ENCODE measurements at regions not wholly inside any gene's neighbourhood (a gene's known extent, or its start where the extent isn't known, plus 50 kb on each side); places are given as distances from the start of the nearest gene placed in this dataset.

DNA sequence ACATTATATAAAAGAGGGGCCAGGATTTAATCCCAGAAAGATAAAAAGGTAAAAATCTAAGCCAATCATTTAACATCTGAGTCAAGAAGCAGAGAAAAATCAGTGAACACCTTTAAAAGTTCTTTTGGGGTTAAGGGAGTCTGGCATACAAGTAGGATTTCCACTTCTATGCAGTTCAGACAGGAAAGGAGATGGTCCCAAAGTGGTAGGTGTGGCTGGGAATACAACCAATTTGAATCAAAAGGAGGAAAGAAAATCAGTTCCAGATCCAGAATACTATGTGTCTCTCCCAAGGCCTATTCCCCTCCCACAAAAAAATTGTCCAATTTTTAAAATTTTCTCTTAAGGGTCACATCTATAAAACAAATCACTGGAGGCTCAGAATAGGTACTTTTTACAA is 167.4 kb downstream of the PHLDA1 start:
- Histone ChIP-seq H3K4me3 (no peak overlapping the region), H3K27me3 (ENCODE audit: control insufficient read depth in 2 of 2, insufficient read depth in 2 of 2, low read length in 2 of 2) (no peaks in the 10 kb centered on the region), H3K4me2 (ENCODE audit: insufficient read depth, low read length) (no peak overlapping the region), H3K27ac (ENCODE audit: extremely low read depth, low read depth, low read length) (no peak overlapping the region), H3K79me2 (ENCODE audit: control insufficient read depth, insufficient read depth, low read length) (no peaks in the 10 kb centered on the region), H2AFZ (ENCODE audit: low read depth, low read length) (no peak overlapping the region), H3K9me1 (ENCODE audit: control insufficient read depth, insufficient read depth, low read length) (no peaks in the 10 kb centered on the region), H4K20me1 (replicated peaks; ENCODE audit: control insufficient read depth, insufficient read depth, low read length) (no peaks in the 10 kb centered on the region; the same call in 1 of the 2 replicates), H3K36me3 (ENCODE audit: control insufficient read depth, insufficient read depth, low read length) (no peaks in the 10 kb centered on the region), H3K4me1 (replicated peaks in 1 of 2; ENCODE audit: control insufficient read depth in 2 of 2, insufficient read depth in 2 of 2, low read length in 2 of 2) (no peaks in the 10 kb centered on the region), H3K9ac (ENCODE audit: insufficient read depth in 1 of 2, low read depth in 2 of 2, low read length in 2 of 2) (no peak overlapping the region), H3K9me3 (replicated peaks; ENCODE audit: control insufficient read depth, insufficient read depth, low read depth, low read length) (no peaks in the 10 kb centered on the region)
- in situ Hi-C loops (cut with MboI), result no loop called here
- BruUV-seq (replicated peaks), result no TSS peak
- TF ChIP-seq, protein P1, sequence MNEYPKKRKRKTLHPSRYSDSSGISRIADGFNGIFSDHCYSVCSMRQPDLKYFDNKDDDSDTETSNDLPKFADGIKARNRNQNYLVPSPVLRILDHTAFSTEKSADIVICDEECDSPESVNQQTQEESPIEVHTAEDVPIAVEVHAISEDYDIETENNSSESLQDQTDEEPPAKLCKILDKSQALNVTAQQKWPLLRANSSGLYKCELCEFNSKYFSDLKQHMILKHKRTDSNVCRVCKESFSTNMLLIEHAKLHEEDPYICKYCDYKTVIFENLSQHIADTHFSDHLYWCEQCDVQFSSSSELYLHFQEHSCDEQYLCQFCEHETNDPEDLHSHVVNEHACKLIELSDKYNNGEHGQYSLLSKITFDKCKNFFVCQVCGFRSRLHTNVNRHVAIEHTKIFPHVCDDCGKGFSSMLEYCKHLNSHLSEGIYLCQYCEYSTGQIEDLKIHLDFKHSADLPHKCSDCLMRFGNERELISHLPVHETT (CRISPR knock-in tag; conservative IDR thresholded peaks at IDR 0.05 in 1 of 2, IDR thresholded peaks at IDR 0.05 in 1 of 2), result no peak
- TF ChIP-seq OTX1 (CRISPR knock-in tag; IDR thresholded peaks at IDR 0.05), result no peak
- TF ChIP-seq, protein P2, sequence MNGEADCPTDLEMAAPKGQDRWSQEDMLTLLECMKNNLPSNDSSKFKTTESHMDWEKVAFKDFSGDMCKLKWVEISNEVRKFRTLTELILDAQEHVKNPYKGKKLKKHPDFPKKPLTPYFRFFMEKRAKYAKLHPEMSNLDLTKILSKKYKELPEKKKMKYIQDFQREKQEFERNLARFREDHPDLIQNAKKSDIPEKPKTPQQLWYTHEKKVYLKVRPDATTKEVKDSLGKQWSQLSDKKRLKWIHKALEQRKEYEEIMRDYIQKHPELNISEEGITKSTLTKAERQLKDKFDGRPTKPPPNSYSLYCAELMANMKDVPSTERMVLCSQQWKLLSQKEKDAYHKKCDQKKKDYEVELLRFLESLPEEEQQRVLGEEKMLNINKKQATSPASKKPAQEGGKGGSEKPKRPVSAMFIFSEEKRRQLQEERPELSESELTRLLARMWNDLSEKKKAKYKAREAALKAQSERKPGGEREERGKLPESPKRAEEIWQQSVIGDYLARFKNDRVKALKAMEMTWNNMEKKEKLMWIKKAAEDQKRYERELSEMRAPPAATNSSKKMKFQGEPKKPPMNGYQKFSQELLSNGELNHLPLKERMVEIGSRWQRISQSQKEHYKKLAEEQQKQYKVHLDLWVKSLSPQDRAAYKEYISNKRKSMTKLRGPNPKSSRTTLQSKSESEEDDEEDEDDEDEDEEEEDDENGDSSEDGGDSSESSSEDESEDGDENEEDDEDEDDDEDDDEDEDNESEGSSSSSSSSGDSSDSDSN (IDR thresholded peaks at IDR 0.05; ENCODE audit: borderline replicate concordance in 1 of 2, low read depth in 2 of 2, low read length in 2 of 2), result no peak
- TF ChIP-seq MXI1 (IDR thresholded peaks at IDR 0.05; ENCODE audit: low read depth, low read length), result no peak
- TF ChIP-seq SIX5 (IDR thresholded peaks at IDR 0.05; ENCODE audit: borderline replicate concordance in 1 of 2, insufficient read depth in 1 of 2, low read depth in 1 of 2, low read length in 2 of 2), result no peak
- TF ChIP-seq, protein P3, sequence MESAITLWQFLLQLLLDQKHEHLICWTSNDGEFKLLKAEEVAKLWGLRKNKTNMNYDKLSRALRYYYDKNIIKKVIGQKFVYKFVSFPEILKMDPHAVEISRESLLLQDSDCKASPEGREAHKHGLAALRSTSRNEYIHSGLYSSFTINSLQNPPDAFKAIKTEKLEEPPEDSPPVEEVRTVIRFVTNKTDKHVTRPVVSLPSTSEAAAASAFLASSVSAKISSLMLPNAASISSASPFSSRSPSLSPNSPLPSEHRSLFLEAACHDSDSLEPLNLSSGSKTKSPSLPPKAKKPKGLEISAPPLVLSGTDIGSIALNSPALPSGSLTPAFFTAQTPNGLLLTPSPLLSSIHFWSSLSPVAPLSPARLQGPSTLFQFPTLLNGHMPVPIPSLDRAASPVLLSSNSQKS (CRISPR knock-in tag; IDR thresholded peaks at IDR 0.05), result no peak
- TF ChIP-seq ILF3 (IDR thresholded peaks at IDR 0.05; ENCODE audit: borderline replicate concordance), result no peak
- TF ChIP-seq HDAC2 (IDR thresholded peaks at IDR 0.05), result no peak
- TF ChIP-seq ARHGAP35 (IDR thresholded peaks at IDR 0.05; ENCODE audit: partially characterized antibody), result no peak
- TF ChIP-seq ZFX (CRISPR knock-in tag; IDR thresholded peaks at IDR 0.05), result no peak
- no peak for TF ChIP-seq SUPT5H (IDR thresholded peaks at IDR 0.05)
- no peak for TF ChIP-seq CAMTA2 (CRISPR knock-in tag; conservative IDR thresholded peaks at IDR 0.05)
- DNase-seq (ENCODE audit: extremely low read depth in 1 of 4, low spot score in 3 of 4) (no peak), FAIRE-seq (no peak), ATAC-seq (no peak)
- CTCF ChIA-PET (ENCODE audit: low intra/inter-chr PET ratio), result no interaction called here
- POLR2A ChIA-PET, result interaction anchor here (1.0 kb wide), 1 partner anchor 12 kb away, joined by 4 read pairs; no protein-coding TSS in a partner anchor
- intact Hi-C loops (cut with micrococcal nuclease), result no loop called here
